UCSD-AML1 (cell line): ENCODE measurements at regions not wholly inside any gene's neighbourhood (a gene's known extent, or its start where the extent isn't known, plus 50 kb on each side); places are given as distances from the start of the nearest gene placed in this dataset.
"Not testable (repeated sequence)": the region's sequence is repeated elsewhere in the genome, so short reads cannot be mapped to it uniquely, and the experiment has no call there.

Experiments
- DNase-seq: peaks from one replicate; lab custom pipeline; 2025; ENCODE audit not compliant: unreplicated experiment; lab: John Stamatoyannopoulos, UW

- no peak for DNase-seq
Measured at GRCh38 chr13:111575276-111575675, 254.8 kb downstream of the TEX29 start.

- DNase-seq = no peak
Measured at GRCh38 chr13:111575719-111576118, 255.3 kb downstream of the TEX29 start.

GRCh38 chr13:111577208-111577828 is 256.9 kb downstream of the TEX29 start:
- no peak for DNase-seq

- no peak for DNase-seq
Measured at GRCh38 chr13:111577956-111578605, 257.6 kb downstream of the TEX29 start.

GRCh38 chr13:111584101-111584672 is 263.7 kb downstream of the TEX29 start:
- no peak for DNase-seq

- DNase-seq = no peak
Measured at GRCh38 chr13:111584870-111585269, 264.4 kb downstream of the TEX29 start.

- DNase-seq = no peak
Measured at GRCh38 chr13:111586291-111586690, 265.8 kb downstream of the TEX29 start.

GRCh38 chr13:111587249-111587648 is 266.8 kb downstream of the TEX29 start:
- DNase-seq = no peak

- DNase-seq = no peak
Measured at GRCh38 chr13:111589321-111589720, 268.9 kb downstream of the TEX29 start.

GRCh38 chr13:111589992-111590391 is 269.6 kb downstream of the TEX29 start:
- DNase-seq = no peak

GRCh38 chr13:111590796-111591195 is 270.4 kb downstream of the TEX29 start:
- DNase-seq = no peak

GRCh38 chr13:111593490-111593889 is 273.0 kb downstream of the TEX29 start:
- not testable (repeated sequence) for DNase-seq

GRCh38 chr13:111594606-111595005 is 274.2 kb downstream of the TEX29 start:
- DNase-seq = no peak

- DNase-seq = no peak
Measured at GRCh38 chr13:111595276-111595675, 274.8 kb downstream of the TEX29 start.

- no peak for DNase-seq
Measured at GRCh38 chr13:111595791-111596190, 275.3 kb downstream of the TEX29 start.

- DNase-seq = no peak
Measured at GRCh38 chr13:111597191-111597611, 276.8 kb downstream of the TEX29 start.

GRCh38 chr13:111597618-111598017 is 277.2 kb downstream of the TEX29 start:
- no peak for DNase-seq

- no peak for DNase-seq
Measured at GRCh38 chr13:111598747-111599146, 278.3 kb downstream of the TEX29 start.

GRCh38 chr13:111599791-111600190 is 279.3 kb downstream of the TEX29 start:
- DNase-seq = no peak

- no peak for DNase-seq
Measured at GRCh38 chr13:111602874-111603273, 282.4 kb downstream of the TEX29 start.

- no peak for DNase-seq
Measured at GRCh38 chr13:111604097-111604496, 283.7 kb downstream of the TEX29 start.

GRCh38 chr13:111608556-111608955 is 288.1 kb downstream of the TEX29 start:
- DNase-seq = no peak
